ENCODE measurements at regions not wholly inside any gene's neighbourhood (a gene's known extent, or its start where the extent isn't known, plus 50 kb on each side); places are given as distances from the start of the nearest gene placed in this dataset.

- TF ChIP-seq CTCF (IDR thresholded peaks at IDR 0.05) (no peak), EZH2 (IDR thresholded peaks at IDR 0.05; ENCODE audit: borderline replicate concordance, insufficient read depth, low read depth, low read length, poor library complexity, severe bottlenecking) (no peak)
Observed at GRCh38 chr19:30112171-30112570, 170.1 kb downstream of the URI1 start.
